ENCODE measurements at regions not wholly inside any gene's neighbourhood (a gene's known extent, or its start where the extent isn't known, plus 50 kb on each side); places are given as distances from the start of the nearest gene placed in this dataset.

DNA sequence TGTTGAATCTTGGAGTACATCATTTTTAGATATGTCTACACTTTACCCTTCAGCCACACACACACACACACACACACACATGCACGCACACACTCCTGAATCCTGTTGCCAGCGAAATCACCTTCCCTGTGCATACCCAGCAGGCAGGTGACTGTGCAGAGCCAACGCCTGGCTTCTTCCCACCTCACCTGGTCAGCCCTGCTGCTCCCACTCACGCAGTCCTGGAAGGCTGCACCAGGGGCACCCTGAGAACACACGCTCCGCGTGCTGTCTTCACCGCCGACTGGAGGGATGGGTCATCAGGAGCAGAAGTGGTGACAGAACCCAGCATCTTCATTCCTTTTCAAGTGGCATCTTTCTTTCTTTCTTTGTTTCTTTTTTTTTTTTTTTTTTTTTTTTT lies 94.6 kb downstream of the TBXT start:
- Histone ChIP-seq H3K9me3 (ENCODE audit: insufficient read depth, low read depth, low read length) (peaks cover 4% of the 10 kb centered on the region; the same call in 1 of the 2 replicates), H3F3A (ENCODE audit: low read depth) (no peaks in the 10 kb centered on the region), H4K20me1 (ENCODE audit: insufficient read depth, low read length, poor library complexity, severe bottlenecking) (no peaks in the 10 kb centered on the region), H3K27me3 (ENCODE audit: insufficient read depth, low read length, poor library complexity, severe bottlenecking) (no peaks in the 10 kb centered on the region), H3K9me2 (replicated peaks; ENCODE audit: low read depth, low read length) (no peaks in the 10 kb centered on the region), H3K4me2 (ENCODE audit: low read depth, low read length, poor library complexity, severe bottlenecking) (no peak overlapping the region), H3K4me3 (ENCODE audit: low read length, poor library complexity, severe bottlenecking) (no peak overlapping the region), H3K9ac (ENCODE audit: low read depth, low read length, poor library complexity, severe bottlenecking) (no peak overlapping the region), H3K4me1 (ENCODE audit: insufficient read depth, low read length, poor library complexity, severe bottlenecking) (no peaks in the 10 kb centered on the region), H2AFZ (ENCODE audit: low read length) (no peak overlapping the region), H3K36me3 (ENCODE audit: insufficient read depth, low read length) (no peaks in the 10 kb centered on the region), H3K79me2 (ENCODE audit: insufficient read depth, low read length) (no peaks in the 10 kb centered on the region)
- TF ChIP-seq EZH2phosphoT487 (IDR thresholded peaks at IDR 0.05; ENCODE audit: borderline replicate concordance) (no peak), CTCF (conservative IDR thresholded peaks at IDR 0.05; ENCODE audit: low read length) (no peak)

- H3K4me2 ChIP-seq (ENCODE audit: low read depth, low read length, poor library complexity, severe bottlenecking), result no peak overlapping the region
- H4K20me1 ChIP-seq (ENCODE audit: insufficient read depth, low read length, poor library complexity, severe bottlenecking), result no peaks in the 10 kb centered on the region
- no peaks in the 10 kb centered on the region for H3K79me2 ChIP-seq (ENCODE audit: insufficient read depth, low read length)
- H3F3A ChIP-seq (ENCODE audit: low read depth), result no peaks in the 10 kb centered on the region
- TF ChIP-seq EZH2phosphoT487 (IDR thresholded peaks at IDR 0.05; ENCODE audit: borderline replicate concordance), result no peak
- TF ChIP-seq CTCF (conservative IDR thresholded peaks at IDR 0.05; ENCODE audit: low read length), result no peak
- H3K9me3 ChIP-seq (ENCODE audit: insufficient read depth, low read depth, low read length), result peaks cover 4% of the 10 kb centered on the region; the same call in 1 of the 2 replicates
- no peaks in the 10 kb centered on the region for H3K4me1 ChIP-seq (ENCODE audit: insufficient read depth, low read length, poor library complexity, severe bottlenecking)
- H3K36me3 ChIP-seq (ENCODE audit: insufficient read depth, low read length), result no peaks in the 10 kb centered on the region
- no peak overlapping the region for H2AFZ ChIP-seq (ENCODE audit: low read length)
- H3K27me3 ChIP-seq (ENCODE audit: insufficient read depth, low read length, poor library complexity, severe bottlenecking), result no peaks in the 10 kb centered on the region
- no peaks in the 10 kb centered on the region for H3K9me2 ChIP-seq (replicated peaks; ENCODE audit: low read depth, low read length)
- no peak overlapping the region for H3K4me3 ChIP-seq (ENCODE audit: low read length, poor library complexity, severe bottlenecking)
- no peak overlapping the region for H3K9ac ChIP-seq (ENCODE audit: low read depth, low read length, poor library complexity, severe bottlenecking)
These were observed 98.9 kb downstream of the TBXT start for GRCh38 chr6:166068768-166069167.

GRCh38 chr6:166058064-166058739 lies 109.4 kb downstream of the TBXT start:
- Histone ChIP-seq H3K36me3 (ENCODE audit: insufficient read depth, low read length) (no peaks in the 10 kb centered on the region), H3K79me2 (ENCODE audit: insufficient read depth, low read length) (no peaks in the 10 kb centered on the region), H3K27me3 (ENCODE audit: insufficient read depth, low read length, poor library complexity, severe bottlenecking) (no peaks in the 10 kb centered on the region), H3F3A (ENCODE audit: low read depth) (no peaks in the 10 kb centered on the region), H2AFZ (ENCODE audit: low read length) (no peak overlapping the region), H3K9ac (ENCODE audit: low read depth, low read length, poor library complexity, severe bottlenecking) (no peak overlapping the region), H4K20me1 (ENCODE audit: insufficient read depth, low read length, poor library complexity, severe bottlenecking) (no peaks in the 10 kb centered on the region), H3K4me1 (ENCODE audit: insufficient read depth, low read length, poor library complexity, severe bottlenecking) (no peaks in the 10 kb centered on the region), H3K4me2 (ENCODE audit: low read depth, low read length, poor library complexity, severe bottlenecking) (no peak overlapping the region), H3K4me3 (ENCODE audit: low read length, poor library complexity, severe bottlenecking) (no peak overlapping the region), H3K9me2 (replicated peaks; ENCODE audit: low read depth, low read length) (no peaks in the 10 kb centered on the region), H3K9me3 (ENCODE audit: insufficient read depth, low read depth, low read length) (no peaks in the 10 kb centered on the region; the same call in 1 of the 2 replicates)
- TF ChIP-seq CTCF (conservative IDR thresholded peaks at IDR 0.05; ENCODE audit: low read length) (no peak), EZH2phosphoT487 (IDR thresholded peaks at IDR 0.05; ENCODE audit: borderline replicate concordance) (no peak)
